A549 (cell line): ENCODE measurements at regions not wholly inside any gene's neighbourhood (a gene's known extent, or its start where the extent isn't known, plus 50 kb on each side); places are given as distances from the start of the nearest gene placed in this dataset.
"Not testable (repeated sequence)": the region's sequence is repeated elsewhere in the genome, so short reads cannot be mapped to it uniquely, and the experiment has no call there.

Source experiments
- ATAC-seq, 2 experiments: fragments of 200-7000 bp in 1 of 2; fragments of >200 bp in 1 of 2; cut with Nextera tagmentation in 1 of 2; cut with Tn5 transposase in 1 of 2; 3 replicates each; pipeline versions ENCODE4 v1.8.0 to v1.9.1; 2018 to 2020; ENCODE audit warnings: mild to moderate bottlenecking in 1 of 2, moderate library complexity in 1 of 2
- CTCF ChIA-PET: fragments of 300-600 bp; sonication (Branson Sonifier 250); formaldehyde crosslinking; extraction: SDS; loops from one replicate; lab custom pipeline; 2021; ENCODE audit warnings: antibody characterized with exemption, inconsistent platforms; lab: Yijun Ruan, JAX
- POLR2A ChIA-PET: fragments of 350-600 bp; formaldehyde crosslinking; extraction: SDS; loops from one replicate; lab custom pipeline; 2021; ENCODE audit warnings: antibody characterized with exemption, inconsistent platforms; lab: Yijun Ruan, JAX
- DNase-seq, 2 experiments: peaks; one replicate each; pipeline versions ENCODE4 v3.0.0 to v3.0.0-alpha.2; 2011 to 2016; ENCODE audit warnings: low read depth in 1 of 2, low spot score in 1 of 2
- FAIRE-seq: peaks from 2 replicates; lab custom pipeline; 2011; peaks lifted over from hg19 to GRCh38; lab: Jason Lieb, UNC
- H3K27ac ChIP-seq, 2 experiments: fragments of >200 bp; sonication (Bioruptor Twin); formaldehyde crosslinking; 3 replicates each; pipeline ENCODE4 v1.5.1; 2016 to 2017
- H3K4me1 ChIP-seq: fragments of >200 bp; sonication (Bioruptor Twin); formaldehyde crosslinking; 3 replicates; pipeline ENCODE4 v1.6.1; 2016
- H3K4me2 ChIP-seq: fragments of >200 bp; sonication (Bioruptor Twin); formaldehyde crosslinking; 3 replicates; pipeline ENCODE4 v1.6.1; 2016
- H3K4me3 ChIP-seq: fragments of >200 bp; sonication (Bioruptor Twin); formaldehyde crosslinking; 3 replicates; pipeline ENCODE4 v1.5.1; 2016
- H3K9me3 ChIP-seq: fragments of >200 bp; sonication (Bioruptor Twin); formaldehyde crosslinking; 3 replicates; pipeline ENCODE4 v1.6.1; 2016
- CBX2 ChIP-seq: fragments of 200-600 bp; sonication (generic); IDR thresholded peaks from 2 replicates; pipeline ENCODE4 v1.6.1; 2016; ENCODE audit warnings: low read depth, mild to moderate bottlenecking, borderline replicate concordance
- CBX8 ChIP-seq: fragments of 200-600 bp; sonication (generic); IDR thresholded peaks from 2 replicates; pipeline ENCODE4 v1.6.1; 2016
- CHD4 ChIP-seq: fragments of 200-600 bp; sonication (generic); IDR thresholded peaks from 2 replicates; pipeline ENCODE4 v1.6.1; 2016; ENCODE audit warnings: antibody characterized with exemption, mild to moderate bottlenecking, borderline replicate concordance
- FOXS1 ChIP-seq: fragments of 250-450 bp; sonication (Bioruptor Pico); IDR thresholded peaks from 2 replicates; pipeline ENCODE4 v1.5.0; 2020; ENCODE audit warnings: mild to moderate bottlenecking, moderate library complexity
- GATA3 ChIP-seq: IDR thresholded peaks from 2 replicates; pipeline ENCODE4 v1.6.1; 2012; ENCODE audit warnings: borderline replicate concordance
- HOXA7 ChIP-seq: fragments of 250-450 bp; sonication (Bioruptor Pico); IDR thresholded peaks from 2 replicates; pipeline ENCODE4 v1.5.0; 2020; ENCODE audit warnings: mild to moderate bottlenecking, moderate library complexity
- JUN ChIP-seq, 2 experiments: fragments of >200 bp; sonication (Bioruptor Twin); formaldehyde crosslinking; IDR thresholded peaks; 2 replicates in 1 of 2; 3 replicates in 1 of 2; pipeline ENCODE4 v1.6.1; 2016 to 2017
- KDM5A ChIP-seq: fragments of 200-600 bp; sonication (generic); IDR thresholded peaks from 2 replicates; pipeline ENCODE4 v1.6.1; 2016; ENCODE audit warnings: antibody characterized with exemption, mild to moderate bottlenecking
- MAZ ChIP-seq: fragments of 150-350 bp; IDR thresholded peaks from 2 replicates; pipeline ENCODE4 v1.6.1; 2014; ENCODE audit warnings: antibody characterized with exemption, low read depth, low read length, borderline replicate concordance
- NFE2L2 ChIP-seq: fragments of 150-350 bp; conservative IDR thresholded peaks from 2 replicates; pipeline ENCODE4 v1.6.1; 2014; ENCODE audit warnings: low read length
- POLR2A ChIP-seq: IDR thresholded peaks from 2 replicates; pipeline ENCODE4 v1.6.1; 2012; ENCODE audit warnings: mild to moderate bottlenecking, low read length
- RAD21 ChIP-seq, 2 experiments: fragments of >200 bp in 1 of 2; sonication (Bioruptor Twin) in 1 of 2; formaldehyde crosslinking in 1 of 2; IDR thresholded peaks in 1 of 2; conservative IDR thresholded peaks in 1 of 2; 2 replicates in 1 of 2; 3 replicates in 1 of 2; pipeline ENCODE4 v1.6.1; 2012 to 2018; ENCODE audit warnings: inconsistent platforms in 1 of 2
- RARB ChIP-seq: fragments of 250-450 bp; sonication (Bioruptor Pico); IDR thresholded peaks from 2 replicates; pipeline ENCODE4 v1.8.0; 2021; ENCODE audit warnings: mild to moderate bottlenecking, moderate library complexity
- RCOR1 ChIP-seq: fragments of 150-350 bp; IDR thresholded peaks from 2 replicates; pipeline ENCODE4 v1.6.1; 2014; ENCODE audit warnings: antibody characterized with exemption, low read length, low read depth
- SMC3 ChIP-seq: fragments of >200 bp; sonication (Bioruptor Twin); formaldehyde crosslinking; IDR thresholded peaks from 3 replicates; pipeline ENCODE4 v1.6.1; 2018; ENCODE audit warnings: inconsistent platforms
- TP53 ChIP-seq: fragments of 250-450 bp; sonication (Bioruptor Pico); IDR thresholded peaks from 2 replicates; pipeline ENCODE4 v1.5.0; 2021; ENCODE audit warnings: mild to moderate bottlenecking, moderate library complexity
- ZC3H11A ChIP-seq: fragments of 450-650 bp; IDR thresholded peaks from 2 replicates; pipeline ENCODE4 v1.6.1; 2014; ENCODE audit warnings: antibody characterized with exemption, mild to moderate bottlenecking
- WGBS: methylation state at CpG from one replicate; pipeline ENCODE4 v1.1.6; 2017; ENCODE audit errors: missing lambda C conversion rate; 5-methylcytosine and 5-hydroxymethylcytosine counted together
- TF ChIP-seq, protein P1 (sequence below): fragments of >200 bp; sonication (Bioruptor Twin); formaldehyde crosslinking; IDR thresholded peaks from 3 replicates; pipeline ENCODE4 v1.5.1; 2016
- TF ChIP-seq, protein P2 (sequence below): IDR thresholded peaks from 2 replicates; pipeline ENCODE4 v1.6.1; 2012
- TF ChIP-seq, protein P3 (sequence below): fragments of 200-600 bp; sonication (generic); IDR thresholded peaks from 2 replicates; pipeline ENCODE4 v1.6.1; 2016; ENCODE audit warnings: antibody characterized with exemption, mild to moderate bottlenecking, moderate library complexity
- TF ChIP-seq, protein P4 (sequence below): fragments of 250-450 bp; sonication (Bioruptor Pico); IDR thresholded peaks from 2 replicates; pipeline ENCODE4 v1.5.0; 2020; ENCODE audit warnings: low read depth, mild to moderate bottlenecking, moderate library complexity

DNA sequence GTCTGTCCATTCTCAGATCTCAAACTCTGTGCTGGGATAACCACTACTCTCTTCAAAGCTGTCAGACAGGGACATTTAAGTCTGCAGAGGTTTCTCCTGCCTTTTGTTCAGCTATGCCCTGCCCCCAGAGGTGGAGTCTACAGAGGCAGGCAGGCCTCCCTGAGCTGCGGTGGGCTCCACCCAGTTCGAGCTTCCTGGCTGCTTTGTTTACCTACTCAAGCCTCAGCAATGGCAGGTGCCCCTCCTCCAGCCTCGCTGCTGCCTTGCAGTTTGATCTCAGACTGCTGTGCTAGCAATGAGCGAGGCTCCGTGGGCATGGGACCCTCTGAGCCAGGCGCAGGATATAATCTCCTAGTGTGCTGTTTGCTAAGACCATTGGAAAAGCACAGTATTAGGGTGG is 53.1 kb upstream of the HUNK start:
- H3K4me2 ChIP-seq, H3K9me3 ChIP-seq, H3K4me3 ChIP-seq, FAIRE-seq, DNase-seq, POLR2A ChIA-PET, H3K27ac ChIP-seq, ATAC-seq, H3K4me1 ChIP-seq: not testable (repeated sequence)
- CTCF ChIA-PET, result interaction anchor here (1.1 kb wide), 1 partner anchor 46 kb away, joined by 3 read pairs; no protein-coding TSS in a partner anchor
- no CpG with 5 or more reads among the region's 6 CpGs for WGBS

DNA sequence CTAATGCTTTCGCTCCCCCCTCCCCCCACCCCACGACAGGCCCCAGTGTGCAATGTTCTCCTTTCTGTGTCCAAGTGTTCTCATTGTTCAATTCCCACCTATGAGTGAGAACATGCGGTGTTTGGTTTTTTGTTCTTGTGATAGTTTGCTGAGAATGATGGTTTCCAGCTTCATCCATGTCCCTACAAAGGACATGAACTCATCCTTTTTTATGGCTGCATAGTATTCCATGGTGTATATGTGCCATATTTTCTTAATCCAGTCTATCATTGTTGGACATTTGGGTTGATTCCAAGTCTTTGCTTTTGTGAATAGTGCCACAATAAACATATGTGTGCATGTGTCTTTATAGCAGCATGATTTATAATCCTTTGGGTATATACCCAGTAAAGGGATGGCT is 58.5 kb upstream of the HUNK start:
- FAIRE-seq, ATAC-seq, CTCF ChIA-PET, H3K4me1 ChIP-seq, POLR2A ChIA-PET, H3K4me2 ChIP-seq, H3K4me3 ChIP-seq, H3K9me3 ChIP-seq, H3K27ac ChIP-seq, DNase-seq: not testable (repeated sequence)
- 14% methylated on average over 1 of the region's 3 CpGs for WGBS

DNA sequence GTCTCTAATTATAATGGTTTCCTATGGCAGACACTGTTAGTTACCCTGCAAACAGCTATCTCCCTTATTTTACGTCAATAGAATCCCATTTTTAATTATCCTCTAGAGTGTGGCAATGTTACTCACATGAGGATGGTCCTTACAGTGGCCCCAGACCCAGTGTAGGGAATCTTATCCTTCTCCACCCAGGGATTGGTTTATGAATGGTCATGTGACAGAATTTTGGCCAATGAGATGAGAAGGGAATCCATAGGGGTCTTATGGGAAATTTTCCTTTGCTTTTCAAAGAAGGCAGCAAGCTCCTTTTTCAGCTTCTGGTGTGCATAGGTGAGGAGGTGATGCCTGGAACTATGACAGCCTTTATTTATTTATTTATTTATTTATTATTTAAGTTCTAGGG is 59.0 kb upstream of the HUNK start:
- no peaks in the 10 kb centered on the region for H3K4me1 ChIP-seq
- ATAC-seq (no peak), FAIRE-seq (no peak), DNase-seq (no peak)
- H3K9me3 ChIP-seq, result no peaks in the 10 kb centered on the region
- ChIA-PET CTCF (no interaction called here), POLR2A (no interaction called here)
- H3K4me2 ChIP-seq, result no peak overlapping the region
- 76% methylated on average over 1 of the region's 1 CpG for WGBS
- no peak overlapping the region for H3K4me3 ChIP-seq
- TF ChIP-seq FOXS1 (CRISPR knock-in tag) (no peak), JUN (IDR thresholded peaks at IDR 0.05) (no peak)
- TF ChIP-seq, all 56 proteins: peak for 0
- no peak overlapping the region for H3K27ac ChIP-seq

DNA sequence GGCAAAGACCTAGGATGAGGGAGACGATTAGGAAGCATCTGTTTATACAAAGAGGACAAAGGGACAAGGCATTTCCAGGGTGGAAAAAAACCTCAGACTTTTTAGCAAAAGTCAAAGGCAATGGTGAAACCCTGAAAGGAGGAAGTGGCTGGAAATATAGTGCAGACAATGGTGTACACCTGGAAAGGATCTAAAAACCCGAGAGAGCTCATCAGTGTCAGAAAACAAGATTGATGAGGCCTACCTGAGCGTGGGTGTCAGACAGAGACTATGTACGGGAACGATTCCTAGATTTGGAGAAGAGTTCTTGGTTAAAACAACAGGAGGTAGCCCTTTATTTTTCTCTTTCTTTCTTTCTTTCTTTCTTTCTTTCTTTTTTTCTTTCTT is 68.8 kb upstream of the HUNK start:
- TF ChIP-seq RCOR1 (no peak), CBX2 (no peak), CBX8 (no peak), RARB (no peak), RAD21 (conservative IDR thresholded peaks at IDR 0.05 in 1 of 2, IDR thresholded peaks at IDR 0.05 in 1 of 2) (no peak), GATA3 (no peak), MAZ (no peak), NFE2L2 (no peak), KDM5A (no peak), ZC3H11A (no peak), HOXA7 (no peak), CHD4 (no peak), TP53 (CRISPR knock-in tag) (no peak), SMC3 (no peak), POLR2A (no peak)
- TF ChIP-seq, protein P1, sequence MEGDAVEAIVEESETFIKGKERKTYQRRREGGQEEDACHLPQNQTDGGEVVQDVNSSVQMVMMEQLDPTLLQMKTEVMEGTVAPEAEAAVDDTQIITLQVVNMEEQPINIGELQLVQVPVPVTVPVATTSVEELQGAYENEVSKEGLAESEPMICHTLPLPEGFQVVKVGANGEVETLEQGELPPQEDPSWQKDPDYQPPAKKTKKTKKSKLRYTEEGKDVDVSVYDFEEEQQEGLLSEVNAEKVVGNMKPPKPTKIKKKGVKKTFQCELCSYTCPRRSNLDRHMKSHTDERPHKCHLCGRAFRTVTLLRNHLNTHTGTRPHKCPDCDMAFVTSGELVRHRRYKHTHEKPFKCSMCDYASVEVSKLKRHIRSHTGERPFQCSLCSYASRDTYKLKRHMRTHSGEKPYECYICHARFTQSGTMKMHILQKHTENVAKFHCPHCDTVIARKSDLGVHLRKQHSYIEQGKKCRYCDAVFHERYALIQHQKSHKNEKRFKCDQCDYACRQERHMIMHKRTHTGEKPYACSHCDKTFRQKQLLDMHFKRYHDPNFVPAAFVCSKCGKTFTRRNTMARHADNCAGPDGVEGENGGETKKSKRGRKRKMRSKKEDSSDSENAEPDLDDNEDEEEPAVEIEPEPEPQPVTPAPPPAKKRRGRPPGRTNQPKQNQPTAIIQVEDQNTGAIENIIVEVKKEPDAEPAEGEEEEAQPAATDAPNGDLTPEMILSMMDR, result no peak
- TF ChIP-seq, protein P2, sequence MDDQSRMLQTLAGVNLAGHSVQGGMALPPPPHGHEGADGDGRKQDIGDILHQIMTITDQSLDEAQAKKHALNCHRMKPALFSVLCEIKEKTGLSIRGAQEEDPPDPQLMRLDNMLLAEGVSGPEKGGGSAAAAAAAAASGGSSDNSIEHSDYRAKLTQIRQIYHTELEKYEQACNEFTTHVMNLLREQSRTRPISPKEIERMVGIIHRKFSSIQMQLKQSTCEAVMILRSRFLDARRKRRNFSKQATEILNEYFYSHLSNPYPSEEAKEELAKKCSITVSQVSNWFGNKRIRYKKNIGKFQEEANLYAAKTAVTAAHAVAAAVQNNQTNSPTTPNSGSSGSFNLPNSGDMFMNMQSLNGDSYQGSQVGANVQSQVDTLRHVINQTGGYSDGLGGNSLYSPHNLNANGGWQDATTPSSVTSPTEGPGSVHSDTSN, result no peak
- TF ChIP-seq, protein P3, sequence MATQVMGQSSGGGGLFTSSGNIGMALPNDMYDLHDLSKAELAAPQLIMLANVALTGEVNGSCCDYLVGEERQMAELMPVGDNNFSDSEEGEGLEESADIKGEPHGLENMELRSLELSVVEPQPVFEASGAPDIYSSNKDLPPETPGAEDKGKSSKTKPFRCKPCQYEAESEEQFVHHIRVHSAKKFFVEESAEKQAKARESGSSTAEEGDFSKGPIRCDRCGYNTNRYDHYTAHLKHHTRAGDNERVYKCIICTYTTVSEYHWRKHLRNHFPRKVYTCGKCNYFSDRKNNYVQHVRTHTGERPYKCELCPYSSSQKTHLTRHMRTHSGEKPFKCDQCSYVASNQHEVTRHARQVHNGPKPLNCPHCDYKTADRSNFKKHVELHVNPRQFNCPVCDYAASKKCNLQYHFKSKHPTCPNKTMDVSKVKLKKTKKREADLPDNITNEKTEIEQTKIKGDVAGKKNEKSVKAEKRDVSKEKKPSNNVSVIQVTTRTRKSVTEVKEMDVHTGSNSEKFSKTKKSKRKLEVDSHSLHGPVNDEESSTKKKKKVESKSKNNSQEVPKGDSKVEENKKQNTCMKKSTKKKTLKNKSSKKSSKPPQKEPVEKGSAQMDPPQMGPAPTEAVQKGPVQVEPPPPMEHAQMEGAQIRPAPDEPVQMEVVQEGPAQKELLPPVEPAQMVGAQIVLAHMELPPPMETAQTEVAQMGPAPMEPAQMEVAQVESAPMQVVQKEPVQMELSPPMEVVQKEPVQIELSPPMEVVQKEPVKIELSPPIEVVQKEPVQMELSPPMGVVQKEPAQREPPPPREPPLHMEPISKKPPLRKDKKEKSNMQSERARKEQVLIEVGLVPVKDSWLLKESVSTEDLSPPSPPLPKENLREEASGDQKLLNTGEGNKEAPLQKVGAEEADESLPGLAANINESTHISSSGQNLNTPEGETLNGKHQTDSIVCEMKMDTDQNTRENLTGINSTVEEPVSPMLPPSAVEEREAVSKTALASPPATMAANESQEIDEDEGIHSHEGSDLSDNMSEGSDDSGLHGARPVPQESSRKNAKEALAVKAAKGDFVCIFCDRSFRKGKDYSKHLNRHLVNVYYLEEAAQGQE, result no peak
- TF ChIP-seq, protein P4, sequence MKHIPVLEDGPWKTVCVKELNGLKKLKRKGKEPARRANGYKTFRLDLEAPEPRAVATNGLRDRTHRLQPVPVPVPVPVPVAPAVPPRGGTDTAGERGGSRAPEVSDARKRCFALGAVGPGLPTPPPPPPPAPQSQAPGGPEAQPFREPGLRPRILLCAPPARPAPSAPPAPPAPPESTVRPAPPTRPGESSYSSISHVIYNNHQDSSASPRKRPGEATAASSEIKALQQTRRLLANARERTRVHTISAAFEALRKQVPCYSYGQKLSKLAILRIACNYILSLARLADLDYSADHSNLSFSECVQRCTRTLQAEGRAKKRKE (CRISPR knock-in tag), result no peak
- FAIRE-seq (no peak), DNase-seq (no peak), ATAC-seq (no peak)
- Histone ChIP-seq H3K4me3 (no peak overlapping the region), H3K27ac (no peak overlapping the region), H3K4me1 (no peaks in the 10 kb centered on the region), H3K4me2 (no peak overlapping the region), H3K9me3 (no peaks in the 10 kb centered on the region)
- ChIA-PET POLR2A (no interaction called here), CTCF (no interaction called here)
- 34% methylated on average over 5 of the region's 5 CpGs for WGBS
